Mesenchymal stem cell (in vitro differentiated cells and primary cell): ENCODE measurements at regions not wholly inside any gene's neighbourhood (a gene's known extent, or its start where the extent isn't known, plus 50 kb on each side); places are given as distances from the start of the nearest gene placed in this dataset.

Experiments used
- DNase-seq: peaks from one replicate; pipeline ENCODE4 v3.0.0-alpha.2; 2013
- H2AFZ ChIP-seq: one replicate; pipeline ENCODE4 v1.6.1; 2013; ENCODE audit warnings: low read depth, mild to moderate bottlenecking, control low read depth, inconsistent platforms, low read length, moderate library complexity
- H2AK5ac ChIP-seq: 2 replicates; pipeline ENCODE4 v1.6.1; 2013; ENCODE audit warnings: low read length, moderate library complexity, mild to moderate bottlenecking, inconsistent platforms; ENCODE audit not compliant: severe bottlenecking
- H2BK120ac ChIP-seq: one replicate; pipeline ENCODE4 v1.6.1; 2013; ENCODE audit warnings: low read depth, mild to moderate bottlenecking, inconsistent platforms, low read length, moderate library complexity
- H2BK12ac ChIP-seq, 2 experiments: one replicate each; pipeline ENCODE4 v1.6.1; 2013; ENCODE audit warnings: inconsistent platforms in 2 of 2, low read length in 2 of 2, mild to moderate bottlenecking in 2 of 2, moderate library complexity in 2 of 2, control low read depth in 1 of 2
- H2BK15ac ChIP-seq: one replicate; pipeline ENCODE4 v1.6.1; 2013; ENCODE audit warnings: mild to moderate bottlenecking, low read depth, inconsistent platforms; ENCODE audit not compliant: poor library complexity, severe bottlenecking
- H2BK5ac ChIP-seq: 2 replicates; pipeline ENCODE4 v1.6.1; 2013; ENCODE audit warnings: low read depth, mild to moderate bottlenecking, low read length, control low read depth, inconsistent platforms; ENCODE audit not compliant: poor library complexity, severe bottlenecking
- H3K14ac ChIP-seq, 2 experiments: one replicate each; pipeline ENCODE4 v1.6.1; 2013; ENCODE audit warnings: inconsistent platforms in 2 of 2, low read length in 2 of 2, control low read depth in 1 of 2, mild to moderate bottlenecking in 1 of 2, moderate library complexity in 1 of 2
- H3K18ac ChIP-seq, 2 experiments: one replicate each; pipeline ENCODE4 v1.6.1; 2013; ENCODE audit warnings: inconsistent platforms in 2 of 2, low read length in 2 of 2, control low read depth in 1 of 2, low read depth in 1 of 2, mild to moderate bottlenecking in 1 of 2
- H3K23ac ChIP-seq, 2 experiments: one replicate each; pipeline ENCODE4 v1.6.1; 2013; ENCODE audit warnings: inconsistent platforms in 2 of 2, low read length in 2 of 2, mild to moderate bottlenecking in 2 of 2, moderate library complexity in 2 of 2, control low read depth in 1 of 2
- H3K27ac ChIP-seq: 2 replicates; pipeline ENCODE4 v1.5.1; 2013; ENCODE audit warnings: mild to moderate bottlenecking, moderate library complexity, low read length, control low read depth, inconsistent platforms; ENCODE audit not compliant: poor library complexity, severe bottlenecking
- H3K27me3 ChIP-seq, 2 experiments: 2 replicates each; pipeline versions ENCODE4 v1.6.1 to v1.7.0; 2013; ENCODE audit warnings: low read length in 2 of 2, mild to moderate bottlenecking in 2 of 2, moderate library complexity in 2 of 2, control low read depth in 1 of 2, inconsistent platforms in 1 of 2; ENCODE audit not compliant: control insufficient read depth in 1 of 2, insufficient read depth in 1 of 2
- H3K36me3 ChIP-seq, 2 experiments: 2 replicates each; pipeline versions ENCODE4 v1.6.1 to v1.7.0; 2013; ENCODE audit warnings: low read length in 2 of 2, control low read depth in 1 of 2, inconsistent platforms in 1 of 2, low read depth in 1 of 2, mild to moderate bottlenecking in 1 of 2; ENCODE audit not compliant: insufficient read depth in 2 of 2, control insufficient read depth in 1 of 2
- H3K4ac ChIP-seq, 2 experiments: one replicate each; pipeline ENCODE4 v1.6.1; 2013; ENCODE audit warnings: inconsistent platforms in 2 of 2, low read length in 2 of 2, mild to moderate bottlenecking in 2 of 2, moderate library complexity in 2 of 2, control low read depth in 1 of 2, low read depth in 1 of 2
- H3K4me1 ChIP-seq: 2 replicates; pipeline ENCODE4 v1.6.1; 2013; ENCODE audit warnings: low read depth, low read length, control low read depth; ENCODE audit not compliant: control insufficient read depth, insufficient read depth
- H3K4me2 ChIP-seq: 2 replicates; pipeline ENCODE4 v1.6.1; 2013; ENCODE audit warnings: low read length, mild to moderate bottlenecking, inconsistent platforms; ENCODE audit not compliant: poor library complexity, severe bottlenecking
- H3K4me3 ChIP-seq, 2 experiments: 2 replicates each; pipeline versions ENCODE4 v1.5.1 to v1.7.0; 2013; ENCODE audit warnings: low read length in 2 of 2, mild to moderate bottlenecking in 2 of 2, control low read depth in 1 of 2, low read depth in 1 of 2; ENCODE audit not compliant: insufficient read depth in 1 of 2
- H3K79me1 ChIP-seq: replicated peaks from 2 replicates; pipeline ENCODE4 v1.6.1; 2013; ENCODE audit warnings: mild to moderate bottlenecking, control low read depth, low read length, inconsistent platforms; ENCODE audit not compliant: poor library complexity, severe bottlenecking
- H3K9ac ChIP-seq: 2 replicates; pipeline ENCODE4 v1.7.0; 2013; ENCODE audit warnings: mild to moderate bottlenecking, low read length, moderate library complexity
- H3K9me3 ChIP-seq: 2 replicates; pipeline ENCODE4 v1.7.0; 2013; ENCODE audit warnings: mild to moderate bottlenecking, low read length; ENCODE audit not compliant: control insufficient read depth
- H4K8ac ChIP-seq: one replicate; pipeline ENCODE4 v1.6.1; 2013; ENCODE audit warnings: inconsistent platforms, mild to moderate bottlenecking, low read length, moderate library complexity
- H4K91ac ChIP-seq: one replicate; pipeline ENCODE4 v1.6.1; 2013; ENCODE audit warnings: mild to moderate bottlenecking, low read length, inconsistent platforms
- WGBS: methylation state at CpG from one replicate; pipeline ENCODE4 v1.1.7; 2013; ENCODE audit warnings: mixed read lengths; 5-methylcytosine and 5-hydroxymethylcytosine counted together

DNA sequence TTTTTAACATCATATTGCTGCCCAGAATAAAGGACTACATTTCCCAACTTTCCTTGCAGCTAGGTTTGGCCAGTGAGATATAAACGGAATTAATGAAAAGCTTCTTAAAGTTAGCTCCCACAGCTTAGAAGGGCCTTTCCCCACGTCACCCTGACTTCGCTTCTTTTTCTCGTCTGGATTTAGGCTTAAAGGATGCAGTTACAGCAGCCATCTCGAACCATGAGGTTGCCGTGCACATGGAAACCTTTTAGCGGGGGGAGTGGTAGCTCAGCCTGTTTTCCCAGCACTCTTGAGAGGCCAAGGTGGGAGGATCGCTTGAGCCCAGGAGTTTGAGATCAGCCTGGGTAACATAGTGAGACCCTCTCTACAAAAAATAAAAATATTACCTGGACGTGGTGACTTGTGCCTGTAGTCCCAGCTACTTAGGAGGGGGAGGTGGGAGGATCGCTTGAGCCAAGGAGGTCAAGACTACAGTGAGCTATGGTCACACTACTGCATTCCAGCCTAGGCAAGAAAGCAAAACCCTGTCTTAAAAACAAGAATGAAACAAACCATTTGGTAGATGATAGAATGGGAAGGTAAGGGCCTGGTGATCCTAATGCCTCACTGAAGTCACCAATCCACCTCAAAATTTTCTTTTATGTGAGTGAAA, 64.3 kb upstream of the C1GALT1 start:
- Histone ChIP-seq H3K4me1 (no peaks in the 10 kb centered on the region), H3K27me3 (no peaks in the 10 kb centered on the region), H4K8ac (no peak overlapping the region), H3K9ac (no peak overlapping the region), H2BK120ac (no peak overlapping the region), H2AK5ac (no peak overlapping the region), H2AFZ (no peak overlapping the region), H3K14ac (no peak overlapping the region), H3K4ac (no peak overlapping the region), H4K91ac (no peak overlapping the region), H3K27ac (no peak overlapping the region), H3K4me3 (no peak overlapping the region), H3K9me3 (no peaks in the 10 kb centered on the region), H3K36me3 (no peaks in the 10 kb centered on the region), H3K4me2 (no peak overlapping the region), H3K23ac (no peak overlapping the region), H2BK15ac (no peak overlapping the region), H2BK5ac (no peak overlapping the region), H3K18ac (no peak overlapping the region), H2BK12ac (no peak overlapping the region), H3K79me1 (no peaks in the 10 kb centered on the region)
- 89% methylated on average over 9 of the region's 10 CpGs for WGBS
- DNase-seq: no peak

DNA sequence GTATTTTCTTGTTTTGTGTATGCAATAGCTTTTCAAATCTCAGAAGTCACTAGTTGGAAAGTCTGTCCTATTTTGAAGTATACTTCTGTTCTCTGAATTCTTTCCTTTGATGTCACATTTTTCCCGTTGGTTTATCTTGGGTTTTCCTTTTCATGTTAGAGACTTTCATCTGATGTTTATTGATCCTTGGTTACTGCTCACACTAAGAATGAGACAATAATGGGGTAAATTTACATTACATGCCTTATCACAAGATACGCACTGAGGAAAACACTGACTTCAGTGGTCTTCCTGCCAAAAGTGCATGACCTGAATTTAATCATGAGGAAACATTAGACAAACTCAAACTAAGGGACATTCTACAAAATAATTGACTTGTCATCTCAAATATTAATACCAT, 63.5 kb upstream of the C1GALT1 start:
- Histone ChIP-seq H3K14ac (no peak overlapping the region), H3K79me1 (no peaks in the 10 kb centered on the region)

DNA sequence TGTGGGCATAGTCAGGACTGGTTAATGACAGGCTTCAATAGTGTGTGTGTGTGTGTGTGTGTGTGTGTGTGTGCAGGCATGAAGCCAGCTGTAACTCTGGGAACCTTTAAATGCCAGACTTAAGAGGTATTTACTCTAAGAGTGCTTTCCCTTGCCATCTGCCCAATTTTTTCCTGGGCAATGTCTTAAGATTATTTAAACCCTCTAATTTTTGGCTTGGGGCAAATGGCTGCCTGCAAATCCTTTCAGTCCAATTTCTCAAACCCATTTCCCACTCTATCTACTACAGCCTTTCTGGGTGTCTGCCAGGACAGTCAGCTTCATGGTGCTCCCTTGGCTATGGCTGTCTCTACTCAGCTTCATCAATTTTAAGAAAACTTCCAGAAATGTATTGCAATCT, 62.6 kb upstream of the C1GALT1 start:
- no peak overlapping the region for H2BK15ac ChIP-seq
- H3K4me2 ChIP-seq: no peak overlapping the region
- no peaks in the 10 kb centered on the region for H3K27me3 ChIP-seq
- no peak overlapping the region for H3K27ac ChIP-seq
- H4K8ac ChIP-seq: no peak overlapping the region
- no peak overlapping the region for H3K4ac ChIP-seq
- H3K4me1 ChIP-seq: no peaks in the 10 kb centered on the region
- no peak overlapping the region for H3K9ac ChIP-seq
- H3K36me3 ChIP-seq: no peaks in the 10 kb centered on the region
- no peak overlapping the region for H3K18ac ChIP-seq
- no peak overlapping the region for H2BK120ac ChIP-seq
- H3K23ac ChIP-seq: no peak overlapping the region
- no peak overlapping the region for H2BK12ac ChIP-seq
- H2AFZ ChIP-seq: no peak overlapping the region
- no peaks in the 10 kb centered on the region for H3K79me1 ChIP-seq
- no peak overlapping the region for H3K4me3 ChIP-seq
- no peak overlapping the region for H2BK5ac ChIP-seq
- H4K91ac ChIP-seq: no peak overlapping the region
- no peaks in the 10 kb centered on the region for H3K9me3 ChIP-seq
- no peak for DNase-seq
- no peak overlapping the region for H3K14ac ChIP-seq
- H2AK5ac ChIP-seq: no peak overlapping the region

More for the DNA sequence above, 63.5 kb upstream of the C1GALT1 start:
- 100% methylated on average over 1 of the region's 2 CpGs for WGBS
- Histone ChIP-seq H2BK15ac (no peak overlapping the region), H3K4me1 (no peaks in the 10 kb centered on the region), H3K4me3 (no peak overlapping the region), H2AFZ (no peak overlapping the region), H2BK12ac (no peak overlapping the region), H4K91ac (no peak overlapping the region), H3K18ac (no peak overlapping the region), H3K36me3 (no peaks in the 10 kb centered on the region), H4K8ac (no peak overlapping the region), H3K4ac (no peak overlapping the region), H3K23ac (no peak overlapping the region), H2AK5ac (no peak overlapping the region), H2BK5ac (no peak overlapping the region), H3K9me3 (no peaks in the 10 kb centered on the region), H3K27me3 (no peaks in the 10 kb centered on the region), H3K27ac (no peak overlapping the region), H3K9ac (no peak overlapping the region), H2BK120ac (no peak overlapping the region), H3K4me2 (no peak overlapping the region)
- no peak for DNase-seq

GRCh38 chr7:7122033-7122478, 60.3 kb upstream of the C1GALT1 start:
- Histone ChIP-seq H3K4ac (no peak overlapping the region), H3K4me3 (no peak overlapping the region), H2BK15ac (no peak overlapping the region), H3K14ac (no peak overlapping the region), H2AFZ (no peak overlapping the region), H3K4me2 (no peak overlapping the region), H4K8ac (no peak overlapping the region), H2BK120ac (no peak overlapping the region), H2BK5ac (no peak overlapping the region), H3K18ac (no peak overlapping the region), H3K9me3 (no peaks in the 10 kb centered on the region), H3K36me3 (no peaks in the 10 kb centered on the region), H3K23ac (no peak overlapping the region), H3K4me1 (no peaks in the 10 kb centered on the region), H3K9ac (peak overlapping the region; percentile 57), H2AK5ac (no peak overlapping the region), H3K79me1 (no peaks in the 10 kb centered on the region), H2BK12ac (no peak overlapping the region), H3K27ac (no peak overlapping the region), H3K27me3 (no peaks in the 10 kb centered on the region), H4K91ac (no peak overlapping the region)
- no peak for DNase-seq
- 100% methylated on average over 3 of the region's 4 CpGs for WGBS
